ENCODE measurements at regions not wholly inside any gene's neighbourhood (a gene's known extent, or its start where the extent isn't known, plus 50 kb on each side); places are given as distances from the start of the nearest gene placed in this dataset.
"Not testable (repeated sequence)": the region's sequence is repeated elsewhere in the genome, so short reads cannot be mapped to it uniquely, and the experiment has no call there.

- DNase-seq (ENCODE audit: low spot score), result no peak
These were observed 90.7 kb downstream of the GPR88 start for GRCh38 chr1:100628631-100629081.

GRCh38 chr1:100629391-100629790 lies 90.2 kb upstream of the VCAM1 start:
- no peak for DNase-seq (ENCODE audit: low spot score)

- DNase-seq (ENCODE audit: low spot score), result no peak
These were observed 88.5 kb upstream of the VCAM1 start for GRCh38 chr1:100631015-100631551.

- no peak for DNase-seq (ENCODE audit: low spot score)
These were observed 76.7 kb upstream of the VCAM1 start for GRCh38 chr1:100642826-100643225.

GRCh38 chr1:100643471-100644196 lies 75.9 kb upstream of the VCAM1 start:
- no peak for DNase-seq (ENCODE audit: low spot score)

- DNase-seq (ENCODE audit: low spot score), result no peak
These were observed 73.5 kb upstream of the VCAM1 start for GRCh38 chr1:100646001-100646400.

GRCh38 chr1:100649146-100649545 lies 70.4 kb upstream of the VCAM1 start:
- DNase-seq (ENCODE audit: low spot score), result no peak

GRCh38 chr1:100657876-100658715 lies 61.4 kb upstream of the VCAM1 start:
- DNase-seq (ENCODE audit: low spot score), result no peak

GRCh38 chr1:100658716-100659026 lies 60.9 kb upstream of the VCAM1 start:
- no peak for DNase-seq (ENCODE audit: low spot score)

GRCh38 chr1:100661176-100661575 lies 58.4 kb upstream of the VCAM1 start:
- DNase-seq (ENCODE audit: low spot score), result no peak

- not testable (repeated sequence) for DNase-seq (ENCODE audit: low spot score)
These were observed 51.0 kb upstream of the VCAM1 start for GRCh38 chr1:100668494-100668893.

Data from COLO829 (cell line).